Left ventricle myocardium inferior (tissue), 1 donor: ENCODE measurements at regions not wholly inside any gene's neighbourhood (a gene's known extent, or its start where the extent isn't known, plus 50 kb on each side); places are given as distances from the start of the nearest gene placed in this dataset.
"Not testable (repeated sequence)": the region's sequence is repeated elsewhere in the genome, so short reads cannot be mapped to it uniquely, and the experiment has no call there.

ENCODE experiments used
- DNase-seq: peaks from one replicate; pipeline ENCODE4 v3.0.0-alpha.2; 2020
- H3K27ac ChIP-seq: fragments of 200-600 bp; replicated peaks from 2 replicates; pipeline ENCODE4 v1.8.0; 2021
- H3K27me3 ChIP-seq: fragments of 200-600 bp; 2 replicates; pipeline ENCODE4 v1.8.0; 2021; ENCODE audit warnings: low read depth
- H3K36me3 ChIP-seq: fragments of 200-600 bp; 2 replicates; pipeline ENCODE4 v1.8.0; 2021
- H3K4me1 ChIP-seq: fragments of 200-600 bp; 2 replicates; pipeline ENCODE4 v1.8.0; 2021
- H3K4me3 ChIP-seq: fragments of 200-600 bp; 2 replicates; pipeline ENCODE4 v1.8.0; 2021; ENCODE audit warnings: mild to moderate bottlenecking, moderate library complexity
- H3K9me3 ChIP-seq: fragments of 200-600 bp; replicated peaks from 2 replicates; pipeline ENCODE4 v1.8.0; 2021
- intact Hi-C: fragments of 100-400 bp; cut with micrococcal nuclease; formaldehyde crosslinking; loops from one replicate; pipeline ENCODE4 v1.11.0; 2022
- TF ChIP-seq, protein P1 (sequence below): fragments of 200-600 bp; IDR thresholded peaks from 2 replicates; pipeline ENCODE4 v1.8.0; 2021; ENCODE audit warnings: antibody characterized with exemption, mild to moderate bottlenecking, borderline replicate concordance
- donor health status: DM: no; HTN: yes; CAD: no; lungs with severe emphysema.

DNA sequence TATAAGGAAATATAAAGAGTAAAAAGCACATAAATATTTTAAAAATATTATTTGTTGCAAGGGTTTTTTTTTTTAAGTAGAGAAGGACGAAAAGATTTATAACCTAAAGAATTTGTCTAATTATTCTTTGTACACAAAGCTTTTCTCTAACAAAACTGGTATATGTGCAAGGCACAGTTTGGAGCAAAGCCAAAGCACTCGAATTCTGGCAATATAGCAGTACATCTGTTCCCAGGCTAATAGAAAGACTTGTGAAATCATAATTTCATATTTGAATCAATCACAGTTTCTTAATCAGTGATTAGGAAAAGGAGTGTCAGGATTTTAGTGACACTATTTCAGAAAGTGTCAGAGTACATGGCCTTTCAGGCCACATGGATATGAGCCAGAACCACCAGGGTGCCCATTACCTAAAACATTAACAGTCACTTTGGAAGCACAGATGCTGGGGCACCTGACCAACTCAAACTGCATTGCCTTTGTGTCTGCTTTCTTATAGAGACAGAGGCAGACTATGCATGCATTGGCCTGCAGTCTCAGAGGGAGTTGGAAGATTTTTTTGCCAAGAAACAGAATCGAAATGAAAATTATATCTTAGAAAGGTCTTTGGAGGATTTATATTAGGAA lies 651.8 kb upstream of the SGO1 start:
- TF ChIP-seq, protein P1, sequence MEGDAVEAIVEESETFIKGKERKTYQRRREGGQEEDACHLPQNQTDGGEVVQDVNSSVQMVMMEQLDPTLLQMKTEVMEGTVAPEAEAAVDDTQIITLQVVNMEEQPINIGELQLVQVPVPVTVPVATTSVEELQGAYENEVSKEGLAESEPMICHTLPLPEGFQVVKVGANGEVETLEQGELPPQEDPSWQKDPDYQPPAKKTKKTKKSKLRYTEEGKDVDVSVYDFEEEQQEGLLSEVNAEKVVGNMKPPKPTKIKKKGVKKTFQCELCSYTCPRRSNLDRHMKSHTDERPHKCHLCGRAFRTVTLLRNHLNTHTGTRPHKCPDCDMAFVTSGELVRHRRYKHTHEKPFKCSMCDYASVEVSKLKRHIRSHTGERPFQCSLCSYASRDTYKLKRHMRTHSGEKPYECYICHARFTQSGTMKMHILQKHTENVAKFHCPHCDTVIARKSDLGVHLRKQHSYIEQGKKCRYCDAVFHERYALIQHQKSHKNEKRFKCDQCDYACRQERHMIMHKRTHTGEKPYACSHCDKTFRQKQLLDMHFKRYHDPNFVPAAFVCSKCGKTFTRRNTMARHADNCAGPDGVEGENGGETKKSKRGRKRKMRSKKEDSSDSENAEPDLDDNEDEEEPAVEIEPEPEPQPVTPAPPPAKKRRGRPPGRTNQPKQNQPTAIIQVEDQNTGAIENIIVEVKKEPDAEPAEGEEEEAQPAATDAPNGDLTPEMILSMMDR: no peak
- no peak for DNase-seq
- Histone ChIP-seq H3K4me1 (no peaks in the 10 kb centered on the region), H3K36me3 (no peaks in the 10 kb centered on the region), H3K4me3 (no peak overlapping the region), H3K27me3 (no peaks in the 10 kb centered on the region), H3K9me3 (peaks cover 12% of the 10 kb centered on the region), H3K27ac (no peak overlapping the region)
- intact Hi-C loops: no loop called here

DNA sequence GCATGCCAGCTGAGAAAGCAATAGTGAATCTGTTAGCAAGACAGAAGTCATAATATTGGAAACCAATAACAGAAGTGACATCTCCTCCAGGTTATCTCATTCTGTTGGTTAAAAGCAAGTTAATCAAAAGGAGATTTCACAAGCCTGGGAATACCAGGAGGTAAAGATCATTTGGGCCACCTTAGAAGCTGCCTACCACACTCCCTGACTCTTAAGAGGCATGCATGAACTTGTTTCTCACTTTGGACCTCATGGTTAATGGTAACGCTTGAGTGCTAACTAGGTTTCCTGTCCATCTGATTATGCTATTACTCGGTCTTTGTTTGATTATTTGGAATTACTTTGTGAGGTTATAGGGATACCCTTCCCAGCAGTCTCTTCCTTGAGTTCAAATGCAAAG lies 650.8 kb upstream of the SGO1 start:
- intact Hi-C loops: no loop called here
- no peaks in the 10 kb centered on the region for H3K36me3 ChIP-seq
- no peaks in the 10 kb centered on the region for H3K4me1 ChIP-seq
- peaks cover 12% of the 10 kb centered on the region for H3K9me3 ChIP-seq
- TF ChIP-seq, protein P1: no peak
- H3K27me3 ChIP-seq: no peaks in the 10 kb centered on the region
- H3K27ac ChIP-seq: no peak overlapping the region
- DNase-seq: no peak
- H3K4me3 ChIP-seq: no peak overlapping the region

DNA sequence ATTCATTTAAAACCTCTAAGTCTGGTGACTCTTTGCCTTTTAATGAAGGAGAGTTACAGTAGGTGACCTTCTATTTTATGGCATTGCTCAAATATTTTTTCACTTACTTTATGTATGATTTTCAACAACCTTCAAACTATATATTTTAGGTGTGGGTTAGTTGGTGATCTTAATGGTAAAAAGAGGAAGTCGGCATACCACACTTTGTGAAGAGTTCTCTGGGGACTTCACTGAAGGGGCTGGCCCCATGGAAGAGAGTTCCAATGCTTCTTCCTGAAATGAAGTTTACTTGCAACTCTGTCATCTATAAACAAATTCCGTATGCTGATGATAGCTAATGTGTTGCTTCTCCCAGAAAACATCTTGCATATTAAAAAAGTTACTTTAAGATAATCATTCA lies 647.0 kb upstream of the SGO1 start:
- intact Hi-C loops: no loop called here
- Histone ChIP-seq H3K4me1 (no peaks in the 10 kb centered on the region), H3K9me3 (peaks cover 12% of the 10 kb centered on the region), H3K36me3 (no peaks in the 10 kb centered on the region), H3K27me3 (no peaks in the 10 kb centered on the region), H3K27ac (no peak overlapping the region), H3K4me3 (no peak overlapping the region)
- DNase-seq: no peak
- TF ChIP-seq, protein P1: no peak

DNA sequence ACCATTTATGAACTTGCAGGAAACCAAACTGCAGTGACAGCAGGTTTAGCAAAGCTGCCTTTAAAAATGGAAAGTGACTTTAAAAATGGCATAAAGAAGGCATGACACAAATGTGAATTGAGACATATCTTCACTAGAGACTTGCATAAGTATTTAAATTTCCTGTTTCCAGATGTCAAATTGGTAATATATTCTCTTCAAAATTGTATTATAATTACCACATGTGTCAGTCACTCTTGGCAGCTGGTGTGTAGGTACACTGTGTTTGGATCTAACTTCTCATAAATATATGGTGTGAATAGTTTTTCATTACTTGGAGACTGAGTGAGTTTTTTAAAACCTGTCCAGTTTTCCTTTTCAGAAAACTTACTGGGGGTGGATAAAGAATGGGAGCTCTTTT lies 636.2 kb upstream of the SGO1 start:
- no peak overlapping the region for H3K4me3 ChIP-seq
- intact Hi-C loops: no loop called here
- TF ChIP-seq, protein P1: no peak

DNA sequence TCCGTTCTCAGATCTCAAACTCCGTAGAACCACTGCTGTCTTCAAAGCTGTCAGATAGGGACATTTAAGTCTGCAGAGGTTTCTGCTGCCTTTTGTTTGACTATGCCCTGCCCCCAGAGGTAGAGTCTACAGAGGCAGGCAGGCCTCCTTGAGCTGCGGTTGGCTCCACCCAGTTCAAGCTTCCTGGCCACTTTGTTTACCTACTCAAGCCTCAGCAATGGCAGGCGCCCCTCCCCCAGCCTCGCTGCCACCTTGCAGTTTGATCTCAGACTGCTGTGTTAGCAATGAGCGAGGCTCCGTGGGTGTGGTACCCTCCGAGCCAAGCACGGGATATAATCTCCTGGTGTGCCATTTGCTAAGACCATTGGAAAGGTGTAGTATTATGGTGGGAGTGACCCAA lies 634.9 kb upstream of the SGO1 start:
- H3K9me3 ChIP-seq: peaks cover 42% of the 10 kb centered on the region
- not testable (repeated sequence) for H3K27me3 ChIP-seq, H3K27ac ChIP-seq

More for the DNA sequence above, 636.2 kb upstream of the SGO1 start:
- H3K27ac ChIP-seq: no peak overlapping the region
- no peaks in the 10 kb centered on the region for H3K27me3 ChIP-seq
- DNase-seq: no peak
- H3K4me1 ChIP-seq: no peaks in the 10 kb centered on the region
- peaks cover 32% of the 10 kb centered on the region for H3K9me3 ChIP-seq
- no peaks in the 10 kb centered on the region for H3K36me3 ChIP-seq

DNA sequence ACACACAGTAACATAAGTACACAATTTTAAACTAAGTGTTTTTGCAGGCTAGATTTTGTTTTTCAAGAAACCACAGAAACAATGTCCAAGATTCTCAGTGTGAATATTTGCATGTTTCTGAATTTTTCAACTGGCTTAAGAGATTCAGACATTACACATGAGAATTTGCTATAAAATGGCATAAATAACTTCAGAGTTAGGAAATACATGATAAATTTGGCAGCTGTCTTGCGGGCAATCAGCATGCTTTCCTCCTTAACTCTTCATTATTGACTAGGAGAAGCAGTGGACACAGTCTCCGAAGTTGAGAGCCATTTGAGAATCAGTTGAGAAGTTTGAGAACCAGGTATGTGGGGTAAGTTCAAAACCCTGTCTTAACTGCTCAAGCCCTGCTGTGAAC lies 625.6 kb upstream of the SGO1 start:
- H3K9me3 ChIP-seq: peaks cover 30% of the 10 kb centered on the region
- no peaks in the 10 kb centered on the region for H3K4me1 ChIP-seq
- intact Hi-C loops: no loop called here
- TF ChIP-seq, protein P1: no peak
- DNase-seq: no peak
- H3K27ac ChIP-seq: no peak overlapping the region
- no peak overlapping the region for H3K4me3 ChIP-seq
- no peaks in the 10 kb centered on the region for H3K36me3 ChIP-seq
- no peaks in the 10 kb centered on the region for H3K27me3 ChIP-seq

More for the DNA sequence above, 634.9 kb upstream of the SGO1 start:
- H3K4me3 ChIP-seq, H3K4me1 ChIP-seq, intact Hi-C loops, H3K36me3 ChIP-seq, DNase-seq: not testable (repeated sequence)
